ACC112 (cell line): ENCODE measurements at regions not wholly inside any gene's neighbourhood (a gene's known extent, or its start where the extent isn't known, plus 50 kb on each side); places are given as distances from the start of the nearest gene placed in this dataset.

Experiments used
- H2AFZ ChIP-seq: fragments of 200-600 bp; sonication (generic); one replicate; pipeline ENCODE4 v1.6.0; 2017; ENCODE audit warnings: antibody characterized with exemption, low read length; ENCODE audit not compliant: unreplicated experiment
- H3K27ac ChIP-seq: fragments of 200-600 bp; sonication (generic); 2 replicates; pipeline ENCODE4 v1.5.1; 2014; ENCODE audit warnings: low read depth, mild to moderate bottlenecking, antibody characterized with exemption, low read length, moderate library complexity
- H3K27me3 ChIP-seq: fragments of 200-600 bp; sonication (generic); 2 replicates; pipeline ENCODE4 v1.6.1; 2014; ENCODE audit warnings: mild to moderate bottlenecking, antibody characterized with exemption, low read length, moderate library complexity, mixed read lengths; ENCODE audit not compliant: insufficient read depth
- H3K36me3 ChIP-seq: fragments of 200-600 bp; sonication (generic); 2 replicates; pipeline ENCODE4 v1.6.1; 2016; ENCODE audit warnings: mild to moderate bottlenecking, antibody characterized with exemption, low read length, moderate library complexity, mixed read lengths; ENCODE audit not compliant: insufficient read depth
- H3K4me1 ChIP-seq: fragments of 200-600 bp; sonication (generic); one replicate; pipeline ENCODE4 v1.6.1; 2016; ENCODE audit warnings: low read length, mixed read lengths; ENCODE audit not compliant: insufficient read depth, unreplicated experiment, control insufficient read depth
- H3K4me3 ChIP-seq: fragments of 200-600 bp; sonication (generic); 2 replicates; pipeline ENCODE4 v1.5.1; 2014; ENCODE audit warnings: mild to moderate bottlenecking, low read depth, low read length
- H3K79me2 ChIP-seq: fragments of 200-600 bp; sonication (generic); one replicate; pipeline ENCODE4 v1.6.0; 2016; ENCODE audit warnings: low read length; ENCODE audit not compliant: control insufficient read depth, unreplicated experiment, insufficient read depth

DNA sequence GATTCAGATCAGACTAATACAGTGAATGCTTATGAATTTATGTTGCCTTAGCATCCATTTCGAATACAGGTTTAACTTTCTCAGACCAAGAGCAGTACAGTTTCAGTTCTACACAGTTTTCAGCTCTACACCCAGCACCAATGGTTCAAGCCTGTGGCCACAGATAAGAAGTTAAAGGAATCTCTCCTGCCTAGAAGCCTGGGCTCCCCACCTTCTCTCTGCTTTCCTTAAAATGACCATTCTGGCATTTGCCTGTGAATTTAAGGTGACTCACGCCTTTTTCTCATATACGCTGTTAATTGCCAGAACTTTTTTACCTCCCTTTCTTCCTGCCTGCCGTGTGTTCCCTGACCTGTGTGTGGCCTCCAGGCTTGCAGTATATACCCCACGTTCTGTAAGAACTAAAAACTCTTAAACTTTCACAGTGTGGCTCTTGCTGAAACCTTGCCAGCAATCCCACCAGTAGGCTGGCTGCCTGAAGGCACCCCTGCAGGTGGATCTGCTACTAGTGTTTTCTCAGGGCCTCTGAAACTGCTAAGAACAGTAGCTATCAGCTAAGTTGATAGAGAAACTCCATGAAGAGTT is 692.8 kb upstream of the CDH18 start:
- Histone ChIP-seq H2AFZ (no peak overlapping the region), H3K4me1 (peaks cover 11% of the 10 kb centered on the region), H3K27me3 (no peaks in the 10 kb centered on the region), H3K79me2 (no peaks in the 10 kb centered on the region), H3K4me3 (no peak overlapping the region), H3K27ac (no peak overlapping the region), H3K36me3 (no peaks in the 10 kb centered on the region)

DNA sequence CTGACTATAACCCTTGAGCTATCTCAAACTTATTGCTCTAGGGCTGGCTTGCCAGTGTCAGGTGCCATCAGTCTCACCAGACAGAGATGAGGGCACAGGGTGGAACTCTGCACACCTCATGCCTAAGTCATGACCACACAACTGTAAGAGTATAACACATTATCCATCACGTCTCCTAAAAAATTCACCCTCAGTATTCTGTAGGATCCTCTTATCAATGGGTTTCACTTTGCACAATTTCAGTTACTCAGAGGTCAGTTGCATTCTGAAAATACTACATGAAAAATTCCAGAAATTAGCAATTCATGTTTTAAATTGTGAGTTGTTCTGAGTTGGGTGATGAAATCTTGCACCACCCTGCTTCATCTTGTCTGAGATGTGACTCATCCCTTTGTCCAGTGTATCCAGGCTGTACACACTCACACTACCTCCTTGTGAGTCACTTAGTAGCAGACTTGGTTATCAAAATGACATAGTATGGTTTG is 690.9 kb upstream of the CDH18 start:
- Histone ChIP-seq H3K4me3 (no peak overlapping the region), H3K27ac (peak overlapping the region; percentile 72)

DNA sequence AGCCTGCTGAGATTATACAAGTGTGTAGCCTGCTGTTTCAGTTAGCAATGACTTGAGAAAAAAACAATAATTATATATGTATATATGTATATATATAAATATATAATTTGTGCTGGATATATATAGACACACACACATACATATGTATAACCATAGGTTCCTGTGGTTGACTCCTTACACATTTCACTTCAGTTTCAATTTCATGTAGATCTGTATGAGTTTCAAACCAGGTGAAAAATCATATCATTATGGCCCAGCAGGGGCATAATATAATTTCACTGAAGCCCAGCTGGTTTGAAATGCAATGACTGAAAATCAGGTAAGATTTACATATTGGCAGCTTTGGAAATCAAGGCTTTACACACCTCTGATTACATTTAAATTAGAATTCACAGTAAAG is 690.4 kb upstream of the CDH18 start:
- Histone ChIP-seq H3K27me3 (no peaks in the 10 kb centered on the region), H3K4me1 (peaks cover 11% of the 10 kb centered on the region), H3K4me3 (no peak overlapping the region), H3K79me2 (no peaks in the 10 kb centered on the region), H2AFZ (peak overlapping the region; percentile 75), H3K36me3 (no peaks in the 10 kb centered on the region), H3K27ac (peak overlapping the region; percentile 72)

More for the DNA sequence above, 690.9 kb upstream of the CDH18 start:
- no peaks in the 10 kb centered on the region for H3K36me3 ChIP-seq
- peaks cover 11% of the 10 kb centered on the region for H3K4me1 ChIP-seq
- H3K27me3 ChIP-seq: no peaks in the 10 kb centered on the region
- H3K79me2 ChIP-seq: no peaks in the 10 kb centered on the region
- H2AFZ ChIP-seq: peak overlapping the region; percentile 75

DNA sequence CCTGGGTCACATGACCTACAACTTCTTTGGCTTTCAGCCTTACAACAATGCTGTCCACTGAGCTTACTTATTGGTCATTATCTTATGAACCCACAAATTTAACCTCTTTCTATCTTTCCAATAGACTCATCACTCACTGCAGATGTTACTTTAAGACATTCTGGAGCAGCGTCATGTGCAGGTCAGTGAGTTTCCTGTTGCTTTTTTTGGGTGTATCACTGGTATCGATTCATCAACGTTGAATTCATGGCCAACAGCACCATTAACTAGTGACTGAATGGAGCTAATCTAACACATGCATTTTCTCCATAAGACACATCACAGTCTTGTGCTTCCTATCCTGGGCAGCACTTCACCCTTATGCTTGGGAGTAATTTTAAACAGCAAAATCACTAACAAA is 672.6 kb upstream of the CDH18 start:
- Histone ChIP-seq H3K27ac (no peak overlapping the region), H3K36me3 (no peaks in the 10 kb centered on the region), H2AFZ (no peak overlapping the region), H3K79me2 (no peaks in the 10 kb centered on the region), H3K27me3 (no peaks in the 10 kb centered on the region), H3K4me1 (no peaks in the 10 kb centered on the region), H3K4me3 (no peak overlapping the region)

DNA sequence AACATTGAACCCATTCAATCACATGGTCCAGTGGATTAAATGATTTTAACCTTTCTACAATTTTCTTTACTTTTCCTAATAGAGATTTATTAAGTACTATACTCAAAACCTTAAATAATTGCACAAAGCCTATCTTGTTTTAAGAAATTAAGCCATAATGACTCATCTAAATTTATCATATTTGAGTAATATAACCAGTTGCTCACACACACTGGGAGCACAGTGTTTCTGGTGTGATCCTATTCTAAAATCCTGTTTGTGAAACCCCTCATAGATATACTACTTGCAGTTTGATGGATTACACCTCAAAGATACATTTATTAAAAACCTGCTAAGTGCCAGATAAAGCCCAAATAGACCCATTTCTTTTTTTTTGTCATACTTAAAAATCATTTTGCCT is 668.3 kb upstream of the CDH18 start:
- Histone ChIP-seq H3K27me3 (no peaks in the 10 kb centered on the region), H3K4me1 (no peaks in the 10 kb centered on the region), H3K79me2 (no peaks in the 10 kb centered on the region), H2AFZ (no peak overlapping the region), H3K27ac (no peak overlapping the region), H3K36me3 (no peaks in the 10 kb centered on the region), H3K4me3 (no peak overlapping the region)

DNA sequence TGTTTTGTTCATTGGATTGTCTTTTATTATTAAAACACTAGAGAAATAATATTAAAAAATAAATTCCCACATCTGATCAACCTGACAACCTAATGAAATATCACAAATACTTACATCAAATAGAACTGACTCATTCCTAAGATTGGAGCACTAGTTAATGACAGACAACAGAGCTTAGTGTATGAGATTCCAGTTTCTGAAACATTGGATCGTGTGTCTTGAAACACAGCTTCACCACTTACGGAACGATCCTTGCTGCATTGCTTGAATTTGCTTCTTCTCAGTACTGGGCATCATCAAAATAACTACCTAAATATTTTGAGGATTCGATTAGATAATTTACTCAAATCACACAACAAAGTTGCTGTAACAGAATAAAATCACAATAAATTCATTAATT is 667.2 kb upstream of the CDH18 start:
- Histone ChIP-seq H3K4me3 (no peak overlapping the region), H3K36me3 (no peaks in the 10 kb centered on the region)

DNA sequence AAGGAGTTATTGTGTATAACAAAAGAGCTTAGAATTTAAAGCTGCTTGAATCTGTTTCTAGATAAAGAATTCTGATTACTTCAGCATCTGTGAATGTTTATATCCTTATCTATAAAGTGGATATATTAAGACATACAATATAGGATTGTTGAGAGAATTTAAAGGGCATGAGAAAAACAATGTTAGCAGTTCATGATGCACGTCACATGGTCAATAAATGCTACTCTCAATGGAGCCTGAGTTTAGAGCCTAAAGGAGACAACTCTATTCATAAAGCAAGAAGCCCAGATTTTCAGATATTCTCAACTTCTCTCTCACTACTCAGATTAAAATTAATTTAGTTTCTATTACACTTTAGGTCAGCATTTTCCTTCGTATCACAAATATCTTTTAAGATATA is 666.7 kb upstream of the CDH18 start:
- Histone ChIP-seq H3K4me1 (no peaks in the 10 kb centered on the region), H3K27ac (no peak overlapping the region), H3K79me2 (no peaks in the 10 kb centered on the region), H3K27me3 (no peaks in the 10 kb centered on the region), H2AFZ (no peak overlapping the region), H3K36me3 (no peaks in the 10 kb centered on the region), H3K4me3 (no peak overlapping the region)

More for the DNA sequence above, 667.2 kb upstream of the CDH18 start:
- Histone ChIP-seq H3K79me2 (no peaks in the 10 kb centered on the region), H3K4me1 (no peaks in the 10 kb centered on the region), H3K27me3 (no peaks in the 10 kb centered on the region), H2AFZ (no peak overlapping the region), H3K27ac (no peak overlapping the region)

DNA sequence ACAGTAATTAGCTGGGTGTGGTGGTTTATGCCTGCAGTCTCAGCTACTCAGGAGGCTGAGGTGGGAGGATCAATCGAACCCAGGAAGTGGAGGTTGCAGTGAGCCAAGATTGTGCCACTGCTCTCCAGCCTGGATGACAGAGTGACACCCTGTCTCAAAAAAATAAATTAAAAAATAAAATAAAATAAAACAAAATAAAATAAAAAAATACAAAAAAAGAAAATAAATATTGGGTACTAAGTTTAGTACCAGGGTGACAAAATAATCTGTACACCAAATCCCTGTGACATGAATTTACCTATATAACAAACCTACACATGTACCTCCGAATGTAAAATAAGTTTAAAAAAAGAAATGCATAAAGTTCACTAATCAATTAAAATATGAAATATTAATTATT is 666.0 kb upstream of the CDH18 start:
- H3K79me2 ChIP-seq: no peaks in the 10 kb centered on the region
- H3K4me1 ChIP-seq: no peaks in the 10 kb centered on the region
- no peaks in the 10 kb centered on the region for H3K36me3 ChIP-seq
- H3K27me3 ChIP-seq: no peaks in the 10 kb centered on the region
- no peak overlapping the region for H3K27ac ChIP-seq
- no peak overlapping the region for H3K4me3 ChIP-seq
- no peak overlapping the region for H2AFZ ChIP-seq

DNA sequence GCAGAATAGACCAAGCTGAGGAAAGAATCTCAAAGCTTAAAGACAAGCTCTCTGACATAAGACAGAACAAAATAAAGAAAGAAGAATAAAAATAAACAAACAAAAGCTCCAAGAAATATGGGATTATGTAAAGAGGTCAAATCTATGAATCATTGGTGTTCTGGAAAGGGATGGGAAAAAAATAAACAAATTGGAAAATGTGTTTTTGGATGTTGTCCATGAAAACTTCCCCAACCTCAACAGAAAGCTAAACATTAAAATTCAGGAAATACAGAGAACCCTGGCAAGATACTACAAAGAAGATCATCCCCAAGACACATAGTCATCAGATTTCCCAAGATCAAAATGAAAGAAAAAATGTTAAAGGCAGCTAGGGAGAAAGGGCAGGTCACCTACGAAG is 662.0 kb upstream of the CDH18 start:
- H3K36me3 ChIP-seq: no peaks in the 10 kb centered on the region
- H3K4me1 ChIP-seq: no peaks in the 10 kb centered on the region
- H2AFZ ChIP-seq: no peak overlapping the region
- no peak overlapping the region for H3K27ac ChIP-seq
- no peaks in the 10 kb centered on the region for H3K79me2 ChIP-seq
- no peak overlapping the region for H3K4me3 ChIP-seq
- H3K27me3 ChIP-seq: no peaks in the 10 kb centered on the region

DNA sequence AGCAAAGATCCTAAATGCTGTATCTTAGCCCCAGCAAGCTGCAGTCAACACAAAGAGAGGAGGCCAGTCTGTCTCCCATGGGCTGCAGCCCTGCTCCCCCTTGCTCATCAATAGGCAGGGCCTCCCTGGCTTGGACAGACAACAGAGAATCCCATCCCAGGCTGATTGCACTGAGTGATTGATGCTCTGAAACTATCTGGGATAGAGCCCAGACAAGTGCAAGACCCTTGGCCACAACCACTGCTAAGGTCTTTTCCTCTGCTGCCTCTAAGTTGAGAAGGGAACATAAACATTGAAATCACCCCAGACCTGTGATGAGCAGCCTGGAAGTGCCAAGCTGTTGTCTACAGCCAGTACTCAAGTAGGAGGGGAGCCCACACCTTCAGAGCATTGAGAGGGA is 661.0 kb upstream of the CDH18 start:
- Histone ChIP-seq H3K4me1 (no peaks in the 10 kb centered on the region), H3K36me3 (no peaks in the 10 kb centered on the region), H3K79me2 (no peaks in the 10 kb centered on the region), H3K27ac (no peak overlapping the region), H3K4me3 (no peak overlapping the region), H2AFZ (no peak overlapping the region), H3K27me3 (no peaks in the 10 kb centered on the region)

DNA sequence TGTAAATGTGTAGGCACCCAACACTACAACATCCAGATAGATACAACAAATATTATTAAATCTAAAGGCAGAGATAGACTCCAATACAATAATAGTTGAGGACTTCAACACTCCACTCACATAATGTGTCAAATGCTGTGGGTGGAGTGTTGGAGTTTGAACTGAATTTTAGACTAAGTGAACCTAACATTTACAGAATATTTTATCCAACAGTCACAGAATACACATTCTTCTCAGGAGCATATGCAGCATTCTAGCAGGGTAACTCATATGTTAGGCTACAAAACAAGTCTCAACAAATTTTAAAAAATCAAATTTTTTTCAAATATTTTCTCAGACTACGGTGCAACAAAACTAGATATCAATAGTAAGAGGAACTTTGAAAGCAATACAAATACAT is 648.7 kb upstream of the CDH18 start:
- no peaks in the 10 kb centered on the region for H3K36me3 ChIP-seq
- H3K4me3 ChIP-seq: peak overlapping the region; percentile 72
- no peak overlapping the region for H3K27ac ChIP-seq
- peak overlapping the region; percentile 55 for H2AFZ ChIP-seq
- H3K79me2 ChIP-seq: no peaks in the 10 kb centered on the region
- H3K4me1 ChIP-seq: no peaks in the 10 kb centered on the region
- H3K27me3 ChIP-seq: no peaks in the 10 kb centered on the region
